Stimulated activated naive CD8-positive, alpha-beta T cell treated with anti-CD3 and anti-CD28 coated beads, Interleukin-15, amount 100 ng/mL, for 72 hours (primary cell): ENCODE measurements at regions not wholly inside any gene's neighbourhood (a gene's known extent, or its start where the extent isn't known, plus 50 kb on each side); places are given as distances from the start of the nearest gene placed in this dataset.

ENCODE experiments used
- ATAC-seq: fragments of 150-1000 bp; cut with Tn5 transposase; 2 replicates; pipeline ENCODE4 v1.10.0; 2021; ENCODE audit warnings: mild to moderate bottlenecking, moderate library complexity
- DNase-seq, 2 donors: peaks; one replicate each; pipeline ENCODE4 v3.0.0; 2021 to 2022
- H3K27ac Mint-ChIP-seq, 2 donors: one replicate each; pipeline ENCODE4 v1.8.0; 2022; ENCODE audit warnings: mild to moderate bottlenecking in 2 of 2, mixed read lengths in 2 of 2, moderate library complexity in 2 of 2
- H3K27me3 Mint-ChIP-seq: one replicate; pipeline ENCODE4 v1.8.0; 2022; ENCODE audit warnings: mixed read lengths
- H3K4me1 Mint-ChIP-seq: one replicate; pipeline ENCODE4 v1.8.0; 2022; ENCODE audit warnings: mild to moderate bottlenecking, mixed read lengths
- H3K4me3 Mint-ChIP-seq, 2 donors: one replicate each; pipeline ENCODE4 v1.8.0; 2022; ENCODE audit warnings: mild to moderate bottlenecking in 2 of 2, mixed read lengths in 2 of 2, moderate library complexity in 1 of 2
- H3K9me3 Mint-ChIP-seq, 2 donors: one replicate each; pipeline ENCODE4 v1.8.0; 2022; ENCODE audit warnings: mixed read lengths in 2 of 2

- DNase-seq (no peak), ATAC-seq (no peak)
- H3K4me3 Mint-ChIP-seq: no peak overlapping the region
- no peaks in the 10 kb centered on the region for H3K27me3 Mint-ChIP-seq
- H3K27ac Mint-ChIP-seq: no peak overlapping the region
- H3K9me3 Mint-ChIP-seq: peaks cover 5 to 8% of the 10 kb centered on the region in 2 donors
- no peaks in the 10 kb centered on the region for H3K4me1 Mint-ChIP-seq
Observed at GRCh38 chr12:67370979-67371378, 101.8 kb downstream of the CAND1 start.

GRCh38 chr12:67377021-67377420 is 107.9 kb downstream of the CAND1 start:
- no peak overlapping the region for H3K4me3 Mint-ChIP-seq

GRCh38 chr12:67377541-67377940 is 108.4 kb downstream of the CAND1 start:
- no peaks in the 10 kb centered on the region for H3K27me3 Mint-ChIP-seq

More at GRCh38 chr12:67377021-67377420, 107.9 kb downstream of the CAND1 start:
- Mint-ChIP-seq H3K4me1 (peaks cover 2% of the 10 kb centered on the region), H3K27ac (no peak overlapping the region), H3K9me3 (peaks cover 4 to 6% of the 10 kb centered on the region in 2 donors), H3K27me3 (no peaks in the 10 kb centered on the region)
- no peak for DNase-seq
- ATAC-seq: no peak

GRCh38 chr12:67382241-67382871 is 113.2 kb downstream of the CAND1 start:
- H3K27ac Mint-ChIP-seq: peak overlapping the region in 1 of 2 donors; percentile 13
- DNase-seq: no peak

More at GRCh38 chr12:67377541-67377940, 108.4 kb downstream of the CAND1 start:
- Mint-ChIP-seq H3K9me3 (peaks cover 0 to under 1% of the 10 kb centered on the region in 2 donors), H3K27ac (no peak overlapping the region), H3K4me3 (no peak overlapping the region), H3K4me1 (peaks cover 5% of the 10 kb centered on the region)
- DNase-seq: no peak
- ATAC-seq: no peak

GRCh38 chr12:67386869-67387565 is 117.9 kb downstream of the CAND1 start:
- Mint-ChIP-seq H3K27me3 (no peaks in the 10 kb centered on the region), H3K4me1 (peaks cover 3% of the 10 kb centered on the region), H3K27ac (no peak overlapping the region), H3K9me3 (no peaks in the 10 kb centered on the region), H3K4me3 (no peak overlapping the region)
- no peak for DNase-seq
- ATAC-seq: no peak

More at GRCh38 chr12:67382241-67382871, 113.2 kb downstream of the CAND1 start:
- no peak overlapping the region for H3K4me3 Mint-ChIP-seq
- peaks cover 5% of the 10 kb centered on the region for H3K4me1 Mint-ChIP-seq
- no peaks in the 10 kb centered on the region for H3K9me3 Mint-ChIP-seq
- H3K27me3 Mint-ChIP-seq: no peaks in the 10 kb centered on the region
- ATAC-seq: no peak

GRCh38 chr12:67388331-67389138 is 119.4 kb downstream of the CAND1 start:
- Mint-ChIP-seq H3K4me3 (no peak overlapping the region), H3K4me1 (no peaks in the 10 kb centered on the region), H3K27me3 (no peaks in the 10 kb centered on the region), H3K9me3 (no peaks in the 10 kb centered on the region), H3K27ac (no peak overlapping the region)
- ATAC-seq: no peak
- DNase-seq: no peak

GRCh38 chr12:67390273-67390672 is 121.1 kb downstream of the CAND1 start:
- ATAC-seq (no peak), DNase-seq (no peak)
- peak overlapping the region in 1 of 2 donors; percentile 61 for H3K27ac Mint-ChIP-seq
- H3K4me3 Mint-ChIP-seq: no peak overlapping the region
- H3K9me3 Mint-ChIP-seq: no peaks in the 10 kb centered on the region
- H3K27me3 Mint-ChIP-seq: no peaks in the 10 kb centered on the region
- H3K4me1 Mint-ChIP-seq: no peaks in the 10 kb centered on the region

- no peak for ATAC-seq
- Mint-ChIP-seq H3K27ac (no peak overlapping the region), H3K4me3 (no peak overlapping the region), H3K4me1 (no peaks in the 10 kb centered on the region), H3K9me3 (no peaks in the 10 kb centered on the region), H3K27me3 (no peaks in the 10 kb centered on the region)
- no peak for DNase-seq
Observed at GRCh38 chr12:67391034-67391433, 121.9 kb downstream of the CAND1 start.

GRCh38 chr12:67391656-67392055 is 122.5 kb downstream of the CAND1 start:
- DNase-seq: no peak
- no peaks in the 10 kb centered on the region for H3K4me1 Mint-ChIP-seq
- H3K27me3 Mint-ChIP-seq: no peaks in the 10 kb centered on the region
- H3K27ac Mint-ChIP-seq: no peak overlapping the region
- H3K9me3 Mint-ChIP-seq: no peaks in the 10 kb centered on the region
- no peak for ATAC-seq
- no peak overlapping the region for H3K4me3 Mint-ChIP-seq

- Mint-ChIP-seq H3K4me3 (no peak overlapping the region), H3K9me3 (no peaks in the 10 kb centered on the region), H3K27me3 (no peaks in the 10 kb centered on the region), H3K27ac (no peak overlapping the region), H3K4me1 (no peaks in the 10 kb centered on the region)
- DNase-seq (no peak), ATAC-seq (no peak)
Observed at GRCh38 chr12:67394550-67394949, 125.4 kb downstream of the CAND1 start.

- Mint-ChIP-seq H3K4me3 (no peak overlapping the region), H3K27ac (no peak overlapping the region), H3K27me3 (no peaks in the 10 kb centered on the region), H3K4me1 (no peaks in the 10 kb centered on the region), H3K9me3 (peaks cover 0 to 6% of the 10 kb centered on the region in 2 donors)
- no peak for DNase-seq
- no peak for ATAC-seq
Observed at GRCh38 chr12:67400742-67401141, 131.6 kb downstream of the CAND1 start.

- no peak for DNase-seq
- no peak overlapping the region for H3K27ac Mint-ChIP-seq
- no peaks in the 10 kb centered on the region for H3K27me3 Mint-ChIP-seq
- H3K9me3 Mint-ChIP-seq: peaks cover 13 to 24% of the 10 kb centered on the region in 2 donors
- H3K4me3 Mint-ChIP-seq: no peak overlapping the region
- H3K4me1 Mint-ChIP-seq: no peaks in the 10 kb centered on the region
- ATAC-seq: no peak
Observed at GRCh38 chr12:67410246-67410645, 141.1 kb downstream of the CAND1 start.

- DNase-seq (no peak), ATAC-seq (no peak)
- no peaks in the 10 kb centered on the region for H3K27me3 Mint-ChIP-seq
- H3K4me3 Mint-ChIP-seq: no peak overlapping the region
- H3K4me1 Mint-ChIP-seq: no peaks in the 10 kb centered on the region
- H3K9me3 Mint-ChIP-seq: peaks cover 13 to 20% of the 10 kb centered on the region in 2 donors
- peak overlapping the region in 1 of 2 donors; percentile 49 for H3K27ac Mint-ChIP-seq
Observed at GRCh38 chr12:67410667-67411067, 141.5 kb downstream of the CAND1 start.

GRCh38 chr12:67411562-67411961 is 142.4 kb downstream of the CAND1 start:
- Mint-ChIP-seq H3K27ac (no peak overlapping the region), H3K9me3 (peaks cover 8 to 11% of the 10 kb centered on the region in 2 donors), H3K27me3 (no peaks in the 10 kb centered on the region), H3K4me1 (no peaks in the 10 kb centered on the region), H3K4me3 (no peak overlapping the region)
- ATAC-seq (no peak), DNase-seq (no peak)

- DNase-seq (no peak), ATAC-seq (no peak)
- Mint-ChIP-seq H3K27me3 (no peaks in the 10 kb centered on the region), H3K4me1 (no peaks in the 10 kb centered on the region), H3K9me3 (peaks cover 7% of the 10 kb centered on the region in 2 donors), H3K27ac (no peak overlapping the region), H3K4me3 (no peak overlapping the region)
Observed at GRCh38 chr12:67413577-67413976, 144.4 kb downstream of the CAND1 start.
